Thyroid gland (tissue), 4 donors: ENCODE measurements at regions not wholly inside any gene's neighbourhood (a gene's known extent, or its start where the extent isn't known, plus 50 kb on each side); places are given as distances from the start of the nearest gene placed in this dataset.

Experiments used
- POLR2A ChIP-seq, 2 donors: fragments of 450-650 bp; IDR thresholded peaks; one replicate each; pipeline ENCODE4 v1.6.1; 2017; ENCODE audit warnings: antibody characterized with exemption in 2 of 2, mild to moderate bottlenecking in 2 of 2, moderate library complexity in 1 of 2
- TF ChIP-seq, protein P1 (sequence below), 6 experiments: fragments of 200-600 bp in 3 of 6; fragments of 450-650 bp in 3 of 6; sonication (generic) in 3 of 6; IDR thresholded peaks; one replicate each; pipeline ENCODE4 v1.5.1; 2016 to 2019; ENCODE audit warnings: antibody characterized with exemption in 6 of 6, mild to moderate bottlenecking in 2 of 6, inconsistent platforms in 1 of 6, moderate library complexity in 1 of 6

DNA sequence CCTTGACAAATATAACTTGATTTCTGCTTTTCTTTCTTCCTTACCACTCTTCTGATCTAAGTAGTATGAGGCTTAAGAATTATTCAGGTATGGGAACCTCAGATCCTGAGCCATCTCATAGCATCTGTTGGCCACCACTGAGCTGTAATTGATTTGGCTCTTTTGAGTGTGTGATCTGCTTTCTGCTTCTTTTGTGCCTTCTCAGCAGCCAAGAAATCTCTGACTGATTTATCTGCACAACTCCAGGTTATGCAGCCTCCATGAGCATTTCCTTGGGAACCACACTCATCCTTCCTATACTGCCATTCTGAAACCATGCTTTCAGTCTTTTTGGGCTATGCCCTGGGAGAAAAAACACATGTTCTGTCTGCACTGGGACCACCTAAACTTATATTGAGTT is 178.0 kb upstream of the FAM3C start:
- TF ChIP-seq, protein P1, sequence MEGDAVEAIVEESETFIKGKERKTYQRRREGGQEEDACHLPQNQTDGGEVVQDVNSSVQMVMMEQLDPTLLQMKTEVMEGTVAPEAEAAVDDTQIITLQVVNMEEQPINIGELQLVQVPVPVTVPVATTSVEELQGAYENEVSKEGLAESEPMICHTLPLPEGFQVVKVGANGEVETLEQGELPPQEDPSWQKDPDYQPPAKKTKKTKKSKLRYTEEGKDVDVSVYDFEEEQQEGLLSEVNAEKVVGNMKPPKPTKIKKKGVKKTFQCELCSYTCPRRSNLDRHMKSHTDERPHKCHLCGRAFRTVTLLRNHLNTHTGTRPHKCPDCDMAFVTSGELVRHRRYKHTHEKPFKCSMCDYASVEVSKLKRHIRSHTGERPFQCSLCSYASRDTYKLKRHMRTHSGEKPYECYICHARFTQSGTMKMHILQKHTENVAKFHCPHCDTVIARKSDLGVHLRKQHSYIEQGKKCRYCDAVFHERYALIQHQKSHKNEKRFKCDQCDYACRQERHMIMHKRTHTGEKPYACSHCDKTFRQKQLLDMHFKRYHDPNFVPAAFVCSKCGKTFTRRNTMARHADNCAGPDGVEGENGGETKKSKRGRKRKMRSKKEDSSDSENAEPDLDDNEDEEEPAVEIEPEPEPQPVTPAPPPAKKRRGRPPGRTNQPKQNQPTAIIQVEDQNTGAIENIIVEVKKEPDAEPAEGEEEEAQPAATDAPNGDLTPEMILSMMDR (IDR thresholded peaks at IDR 0.05): no peak
- no peak for TF ChIP-seq POLR2A (IDR thresholded peaks at IDR 0.05)
